ENCODE measurements at regions not wholly inside any gene's neighbourhood (a gene's known extent, or its start where the extent isn't known, plus 50 kb on each side); places are given as distances from the start of the nearest gene placed in this dataset.
"Not testable (repeated sequence)": the region's sequence is repeated elsewhere in the genome, so short reads cannot be mapped to it uniquely, and the experiment has no call there.

DNA sequence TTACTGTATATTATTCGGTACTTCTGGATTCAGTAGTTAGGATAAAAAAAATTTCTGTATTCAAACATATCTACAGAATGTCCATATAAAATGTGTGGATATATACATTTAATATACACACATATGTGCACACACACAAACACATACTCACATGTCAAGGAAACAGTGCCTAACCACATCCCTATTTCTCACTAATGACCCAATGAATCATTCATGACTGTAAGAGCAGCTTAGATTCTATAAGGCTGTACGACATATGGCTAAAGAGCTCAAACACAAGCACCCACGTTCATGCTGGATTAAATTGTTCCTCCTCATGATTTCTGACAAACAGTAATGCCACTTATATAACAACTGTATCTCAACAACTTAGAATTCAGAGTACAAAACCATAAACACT lies 457.3 kb downstream of the ADCYAP1 start:
- Histone ChIP-seq H3K4me1 (ENCODE audit: control insufficient read depth in 2 of 2, insufficient read depth in 2 of 2, low read length in 2 of 2) (no peaks in the 10 kb centered on the region), H3K9me3 (ENCODE audit: control insufficient read depth in 2 of 2, insufficient read depth in 1 of 2, low read length in 1 of 2) (no peaks in the 10 kb centered on the region), H3K27ac (ENCODE audit: low read depth in 1 of 2, low read length in 1 of 2) (no peak overlapping the region), H3K36me3 (ENCODE audit: control insufficient read depth in 2 of 2, insufficient read depth in 2 of 2, low read length in 1 of 2) (no peaks in the 10 kb centered on the region), H3K27me3 (ENCODE audit: control insufficient read depth in 2 of 2, insufficient read depth in 1 of 2, low read length in 1 of 2) (no peaks in the 10 kb centered on the region), H3K4me3 (ENCODE audit: low read length in 2 of 2) (no peak overlapping the region)
- no peak for DNase-seq (ENCODE audit: low read depth in 6 of 9, low spot score in 9 of 9)
- WGBS = 38% methylated on average over 3 of the region's 3 CpGs

DNA sequence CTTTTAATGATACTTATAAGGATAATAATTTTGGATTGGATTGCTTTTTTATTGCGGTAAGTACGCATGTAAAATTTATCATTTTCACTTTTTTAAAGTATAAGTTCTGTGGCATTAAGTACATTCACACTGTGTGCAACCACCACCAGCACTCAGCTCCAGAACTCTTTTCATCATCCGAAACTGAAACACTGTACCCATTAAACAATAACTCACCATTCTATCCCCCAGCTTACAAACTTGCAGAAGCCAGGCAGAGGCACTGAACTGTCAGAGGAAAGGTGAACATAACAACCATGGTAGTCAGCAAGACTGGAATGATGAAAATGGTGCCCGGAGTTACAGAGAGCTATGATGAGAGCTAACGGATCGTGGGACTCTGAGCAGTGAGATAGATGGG lies 465.9 kb downstream of the ADCYAP1 start:
- no peak for DNase-seq (ENCODE audit: low read depth in 6 of 9, low spot score in 9 of 9)
- Histone ChIP-seq H3K4me1 (ENCODE audit: control insufficient read depth in 2 of 2, insufficient read depth in 2 of 2, low read length in 2 of 2) (no peaks in the 10 kb centered on the region), H3K27me3 (ENCODE audit: control insufficient read depth in 2 of 2, insufficient read depth in 1 of 2, low read length in 1 of 2) (no peaks in the 10 kb centered on the region), H3K27ac (ENCODE audit: low read depth in 1 of 2, low read length in 1 of 2) (no peak overlapping the region), H3K9me3 (ENCODE audit: control insufficient read depth in 2 of 2, insufficient read depth in 1 of 2, low read length in 1 of 2) (no peaks in the 10 kb centered on the region), H3K36me3 (ENCODE audit: control insufficient read depth in 2 of 2, insufficient read depth in 2 of 2, low read length in 1 of 2) (no peaks in the 10 kb centered on the region), H3K4me3 (ENCODE audit: low read length in 2 of 2) (no peak overlapping the region)
- 97% methylated on average over 6 of the region's 6 CpGs for WGBS

DNA sequence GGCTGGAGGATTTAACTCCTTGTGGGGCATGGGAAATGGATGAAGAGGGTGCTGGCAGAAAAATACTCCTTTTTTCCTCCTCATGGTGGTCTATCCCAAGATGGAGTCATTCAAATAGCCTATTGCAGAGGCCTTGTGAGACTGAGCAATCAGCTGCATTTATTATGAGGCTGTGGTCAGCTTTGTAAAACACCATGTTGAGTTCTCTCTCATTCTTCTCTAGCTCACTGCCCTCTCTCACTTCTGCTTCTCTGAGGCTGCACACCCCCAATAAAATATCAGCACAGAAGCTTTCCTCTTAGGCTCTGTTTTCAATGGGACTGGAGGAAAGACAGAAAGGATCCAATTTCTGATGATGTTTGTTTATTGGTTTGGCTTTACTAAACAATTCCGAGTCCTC lies 467.1 kb downstream of the ADCYAP1 start:
- Histone ChIP-seq H3K27ac (ENCODE audit: low read depth in 1 of 2, low read length in 1 of 2) (no peak overlapping the region), H3K36me3 (ENCODE audit: control insufficient read depth in 2 of 2, insufficient read depth in 2 of 2, low read length in 1 of 2) (no peaks in the 10 kb centered on the region), H3K9me3 (ENCODE audit: control insufficient read depth in 2 of 2, insufficient read depth in 1 of 2, low read length in 1 of 2) (no peaks in the 10 kb centered on the region), H3K27me3 (ENCODE audit: control insufficient read depth in 2 of 2, insufficient read depth in 1 of 2, low read length in 1 of 2) (no peaks in the 10 kb centered on the region), H3K4me3 (ENCODE audit: low read length in 2 of 2) (no peak overlapping the region), H3K4me1 (ENCODE audit: control insufficient read depth in 2 of 2, insufficient read depth in 2 of 2, low read length in 2 of 2) (no peaks in the 10 kb centered on the region)
- 92% methylated on average over 1 of the region's 1 CpG for WGBS
- no peak for DNase-seq (ENCODE audit: low read depth in 6 of 9, low spot score in 9 of 9)

DNA sequence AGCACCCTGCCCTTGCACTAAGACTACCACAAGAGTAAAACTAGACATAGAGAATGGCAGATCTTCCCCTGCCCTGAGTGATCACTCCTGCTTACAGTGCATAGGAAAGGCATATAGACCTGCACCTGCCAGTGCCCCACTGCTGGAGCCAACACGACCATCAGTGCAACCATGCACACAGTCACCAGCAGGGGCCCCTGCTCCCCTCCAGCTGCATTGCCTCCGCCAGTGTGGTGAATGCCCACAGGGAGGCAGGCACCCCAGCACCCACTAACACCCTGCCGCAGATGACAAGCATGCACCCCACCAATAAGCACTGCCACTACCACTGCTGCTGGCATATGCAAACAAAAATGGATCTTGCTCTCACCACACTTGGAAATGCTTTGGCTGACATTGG lies 478.8 kb downstream of the ADCYAP1 start:
- no peak overlapping the region for H3K4me3 ChIP-seq (ENCODE audit: low read length in 2 of 2)
- peaks cover 0 to 14% of the 10 kb centered on the region in 2 donors for H3K9me3 ChIP-seq (ENCODE audit: control insufficient read depth in 2 of 2, insufficient read depth in 1 of 2, low read length in 1 of 2)
- no peaks in the 10 kb centered on the region for H3K27me3 ChIP-seq (ENCODE audit: control insufficient read depth in 2 of 2, insufficient read depth in 1 of 2, low read length in 1 of 2)
- no peaks in the 10 kb centered on the region for H3K36me3 ChIP-seq (ENCODE audit: control insufficient read depth in 2 of 2, insufficient read depth in 2 of 2, low read length in 1 of 2)
- WGBS = 92% methylated on average over 3 of the region's 3 CpGs
- no peak for DNase-seq (ENCODE audit: low read depth in 6 of 9, low spot score in 9 of 9)
- H3K4me1 ChIP-seq (ENCODE audit: control insufficient read depth in 2 of 2, insufficient read depth in 2 of 2, low read length in 2 of 2) = no peaks in the 10 kb centered on the region
- no peak overlapping the region for H3K27ac ChIP-seq (ENCODE audit: low read depth in 1 of 2, low read length in 1 of 2)

DNA sequence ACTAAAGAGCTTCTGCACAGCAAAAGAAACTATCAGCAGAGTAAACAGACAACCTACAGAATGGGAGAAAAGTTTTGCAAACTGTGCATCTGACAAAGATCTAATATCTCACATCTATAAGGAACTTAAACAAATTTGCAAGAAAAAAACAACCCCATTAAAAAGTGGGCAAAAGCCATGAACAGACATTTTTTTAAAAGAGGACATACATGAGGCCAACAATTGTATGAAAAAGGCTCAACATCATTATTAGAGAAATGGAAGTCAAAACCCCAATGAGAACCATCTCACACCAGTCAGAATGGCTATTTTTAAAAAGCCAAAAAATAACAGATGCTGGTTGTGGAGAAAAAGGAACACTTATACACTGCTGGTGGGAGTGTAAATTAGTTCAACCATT lies 483.8 kb downstream of the ADCYAP1 start:
- not testable (repeated sequence) for H3K4me3 ChIP-seq (ENCODE audit: low read length in 2 of 2); H3K4me1 ChIP-seq (ENCODE audit: control insufficient read depth in 2 of 2, insufficient read depth in 2 of 2, low read length in 2 of 2); H3K27me3 ChIP-seq (ENCODE audit: control insufficient read depth in 2 of 2, insufficient read depth in 1 of 2, low read length in 1 of 2); H3K9me3 ChIP-seq (ENCODE audit: control insufficient read depth in 2 of 2, insufficient read depth in 1 of 2, low read length in 1 of 2); DNase-seq (ENCODE audit: low read depth in 6 of 9, low spot score in 9 of 9); H3K36me3 ChIP-seq (ENCODE audit: control insufficient read depth in 2 of 2, insufficient read depth in 2 of 2, low read length in 1 of 2); H3K27ac ChIP-seq (ENCODE audit: low read depth in 1 of 2, low read length in 1 of 2)

DNA sequence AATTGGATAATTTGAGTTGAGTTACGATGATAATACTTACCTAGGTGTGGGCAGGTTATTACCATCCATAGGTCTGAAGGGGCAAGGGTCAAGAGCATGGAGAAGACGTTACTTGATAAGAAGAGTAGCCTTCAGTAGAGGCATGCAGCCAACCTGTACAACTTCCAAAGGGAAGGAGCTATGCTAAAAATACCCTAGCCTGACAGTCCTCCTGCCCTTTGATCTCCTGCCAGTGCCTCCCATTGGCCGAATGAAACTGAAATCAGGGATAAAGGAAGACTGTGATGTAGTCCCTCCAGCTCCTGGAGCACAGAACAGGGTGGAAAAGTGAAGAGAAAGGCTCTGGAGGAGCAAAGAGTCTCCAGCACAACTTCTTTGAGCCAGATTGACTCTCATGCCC lies 487.4 kb downstream of the ADCYAP1 start:
- Histone ChIP-seq H3K4me1 (ENCODE audit: control insufficient read depth in 2 of 2, insufficient read depth in 2 of 2, low read length in 2 of 2) (no peaks in the 10 kb centered on the region), H3K27me3 (ENCODE audit: control insufficient read depth in 2 of 2, insufficient read depth in 1 of 2, low read length in 1 of 2) (no peaks in the 10 kb centered on the region), H3K27ac (ENCODE audit: low read depth in 1 of 2, low read length in 1 of 2) (no peak overlapping the region), H3K36me3 (ENCODE audit: control insufficient read depth in 2 of 2, insufficient read depth in 2 of 2, low read length in 1 of 2) (no peaks in the 10 kb centered on the region), H3K4me3 (ENCODE audit: low read length in 2 of 2) (no peak overlapping the region), H3K9me3 (ENCODE audit: control insufficient read depth in 2 of 2, insufficient read depth in 1 of 2, low read length in 1 of 2) (no peaks in the 10 kb centered on the region)
- WGBS = 83% methylated on average over 3 of the region's 3 CpGs
- DNase-seq (ENCODE audit: low read depth in 6 of 9, low spot score in 9 of 9) = no peak

DNA sequence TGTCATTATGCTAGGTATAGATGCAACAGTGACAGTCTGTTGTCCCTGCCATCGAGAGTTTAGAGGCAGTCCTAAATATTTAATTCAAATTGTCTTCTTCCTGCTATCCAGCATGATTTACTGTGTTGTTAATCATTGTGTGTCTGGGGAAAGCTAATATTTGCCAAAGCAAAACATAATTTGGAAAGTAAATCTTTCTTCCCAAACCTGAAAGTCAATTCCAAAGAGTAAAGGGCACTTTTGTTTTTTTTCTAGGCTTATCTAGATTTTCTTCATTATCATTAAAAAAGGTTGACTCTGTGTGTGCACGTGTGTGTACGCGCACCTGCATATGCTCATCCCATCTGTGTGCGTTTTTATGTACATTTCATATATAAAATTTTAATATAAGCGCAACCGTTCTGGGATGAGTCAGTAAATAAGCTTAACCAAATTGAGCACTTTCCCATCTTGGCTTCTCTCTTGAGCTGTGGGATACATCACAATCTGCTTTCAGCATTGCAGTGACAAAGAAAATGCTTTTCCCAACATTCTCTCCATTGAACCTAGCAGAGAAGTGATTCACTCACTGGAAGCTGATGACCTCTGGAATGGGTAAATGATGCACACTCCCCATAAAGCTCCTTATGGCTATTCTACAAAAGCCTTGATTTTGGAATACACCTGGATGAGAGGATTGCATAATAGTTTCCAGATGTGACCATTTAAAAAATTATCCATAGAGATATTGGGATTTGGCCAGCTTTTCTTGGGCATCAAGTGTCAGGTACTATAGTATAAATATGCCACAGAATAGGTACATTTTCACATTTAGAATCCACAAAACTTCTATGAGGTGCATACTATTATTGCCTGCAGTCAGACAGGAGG lies 488.4 kb downstream of the ADCYAP1 start:
- H3K27me3 ChIP-seq (ENCODE audit: control insufficient read depth in 2 of 2, insufficient read depth in 1 of 2, low read length in 1 of 2) = no peaks in the 10 kb centered on the region
- H3K36me3 ChIP-seq (ENCODE audit: control insufficient read depth in 2 of 2, insufficient read depth in 2 of 2, low read length in 1 of 2) = no peaks in the 10 kb centered on the region
- H3K27ac ChIP-seq (ENCODE audit: low read depth in 1 of 2, low read length in 1 of 2) = no peak overlapping the region
- DNase-seq (ENCODE audit: low read depth in 6 of 9, low spot score in 9 of 9) = no peak
- WGBS = 93% methylated on average over 7 of the region's 7 CpGs
- H3K9me3 ChIP-seq (ENCODE audit: control insufficient read depth in 2 of 2, insufficient read depth in 1 of 2, low read length in 1 of 2) = no peaks in the 10 kb centered on the region
- no peaks in the 10 kb centered on the region for H3K4me1 ChIP-seq (ENCODE audit: control insufficient read depth in 2 of 2, insufficient read depth in 2 of 2, low read length in 2 of 2)
- no peak overlapping the region for H3K4me3 ChIP-seq (ENCODE audit: low read length in 2 of 2)

DNA sequence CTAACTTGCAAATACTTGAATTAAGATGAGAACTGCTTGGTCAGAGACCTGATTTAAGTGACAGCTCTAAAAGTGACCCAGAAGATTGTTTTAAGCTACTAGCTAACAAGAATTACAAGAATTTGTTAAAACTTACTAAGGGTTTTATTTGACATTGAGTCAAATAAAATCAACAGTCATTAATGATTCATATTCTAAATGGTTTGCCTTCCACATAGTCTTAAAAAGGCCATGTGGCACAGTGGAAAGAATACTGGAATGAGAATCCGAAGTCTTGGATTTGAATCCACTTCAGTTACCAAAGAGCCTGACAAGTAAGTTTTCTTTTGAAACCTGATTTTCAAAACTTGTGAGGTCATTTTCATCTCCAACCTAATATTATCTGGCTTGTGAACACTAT lies 489.3 kb downstream of the ADCYAP1 start:
- 97% methylated on average over 1 of the region's 1 CpG for WGBS
- no peak for DNase-seq (ENCODE audit: low read depth in 6 of 9, low spot score in 9 of 9)
- no peak overlapping the region for H3K4me3 ChIP-seq (ENCODE audit: low read length in 2 of 2)

DNA sequence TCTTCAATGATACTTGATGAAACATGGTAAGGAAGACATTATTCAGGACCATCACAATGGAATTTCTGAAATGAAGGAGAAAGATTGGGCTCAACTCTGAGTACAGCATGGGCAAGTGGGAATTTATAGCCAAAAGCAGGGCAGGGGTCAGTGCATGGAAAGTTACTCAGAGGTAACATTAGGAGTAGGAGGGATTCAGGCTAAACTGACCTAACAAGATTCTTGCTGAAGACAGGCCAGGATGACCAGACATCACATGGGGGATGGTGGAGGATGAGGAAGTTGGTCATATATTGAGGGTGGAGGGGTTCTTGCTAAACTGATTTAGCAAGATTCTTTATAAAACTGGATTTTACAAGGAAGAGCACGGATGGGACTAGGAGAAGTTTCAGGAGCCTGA lies 489.8 kb downstream of the ADCYAP1 start:
- Histone ChIP-seq H3K4me3 (ENCODE audit: low read length in 2 of 2) (no peak overlapping the region), H3K4me1 (ENCODE audit: control insufficient read depth in 2 of 2, insufficient read depth in 2 of 2, low read length in 2 of 2) (no peaks in the 10 kb centered on the region), H3K36me3 (ENCODE audit: control insufficient read depth in 2 of 2, insufficient read depth in 2 of 2, low read length in 1 of 2) (no peaks in the 10 kb centered on the region), H3K27me3 (ENCODE audit: control insufficient read depth in 2 of 2, insufficient read depth in 1 of 2, low read length in 1 of 2) (no peaks in the 10 kb centered on the region), H3K9me3 (ENCODE audit: control insufficient read depth in 2 of 2, insufficient read depth in 1 of 2, low read length in 1 of 2) (no peaks in the 10 kb centered on the region), H3K27ac (ENCODE audit: low read depth in 1 of 2, low read length in 1 of 2) (no peak overlapping the region)
- DNase-seq (ENCODE audit: low read depth in 6 of 9, low spot score in 9 of 9) = no peak
- 96% methylated on average over 1 of the region's 1 CpG for WGBS

More for the DNA sequence above, 489.3 kb downstream of the ADCYAP1 start:
- H3K4me1 ChIP-seq (ENCODE audit: control insufficient read depth in 2 of 2, insufficient read depth in 2 of 2, low read length in 2 of 2) = no peaks in the 10 kb centered on the region
- H3K9me3 ChIP-seq (ENCODE audit: control insufficient read depth in 2 of 2, insufficient read depth in 1 of 2, low read length in 1 of 2) = no peaks in the 10 kb centered on the region
- no peaks in the 10 kb centered on the region for H3K36me3 ChIP-seq (ENCODE audit: control insufficient read depth in 2 of 2, insufficient read depth in 2 of 2, low read length in 1 of 2)
- H3K27me3 ChIP-seq (ENCODE audit: control insufficient read depth in 2 of 2, insufficient read depth in 1 of 2, low read length in 1 of 2) = no peaks in the 10 kb centered on the region
- H3K27ac ChIP-seq (ENCODE audit: low read depth in 1 of 2, low read length in 1 of 2) = no peak overlapping the region
